C1 segment of cervical spinal cord (tissue), 14 donors: ENCODE measurements at regions not wholly inside any gene's neighbourhood (a gene's known extent, or its start where the extent isn't known, plus 50 kb on each side); places are given as distances from the start of the nearest gene placed in this dataset.

ENCODE experiments used
- DNase-seq, 14 donors: peaks; one replicate each; lab custom pipeline; 2025; lab: John Stamatoyannopoulos, UW

DNA sequence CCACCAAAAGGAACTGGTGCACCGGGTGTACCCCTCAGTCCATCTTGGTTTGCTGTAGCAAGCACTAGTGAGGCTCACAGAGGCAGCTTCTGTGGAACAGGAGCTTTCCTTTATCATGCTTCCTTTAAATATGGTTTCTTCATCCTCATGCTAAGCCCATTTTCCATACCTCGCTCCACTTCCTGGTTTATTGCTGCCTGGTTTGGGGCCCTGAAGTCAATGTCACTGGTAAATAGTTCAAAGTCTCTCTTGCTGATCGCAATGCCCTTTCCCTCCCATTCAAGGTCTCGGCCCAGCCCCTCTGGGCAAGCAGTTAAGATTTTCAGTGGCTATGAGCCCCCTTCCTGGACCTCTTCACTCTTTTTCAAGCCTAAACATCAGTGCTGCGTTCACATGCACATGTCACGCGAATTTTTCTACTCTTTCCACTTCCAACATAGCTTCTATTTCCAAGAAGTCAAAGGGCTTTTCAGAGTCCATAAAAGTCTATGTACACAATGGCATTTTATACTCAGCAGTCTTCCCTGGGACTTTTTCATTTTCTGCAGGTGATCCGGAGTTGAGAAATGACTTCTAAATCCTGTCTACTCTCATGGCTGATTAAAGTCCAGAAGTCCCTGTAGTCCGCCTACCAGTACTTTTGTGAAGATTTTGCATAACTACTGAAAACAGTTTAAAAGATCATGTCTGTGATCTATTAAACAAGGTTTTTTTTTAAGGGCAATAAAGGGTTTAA, 323.8 kb upstream of the ZFHX3 start:
- no peak for DNase-seq

DNA sequence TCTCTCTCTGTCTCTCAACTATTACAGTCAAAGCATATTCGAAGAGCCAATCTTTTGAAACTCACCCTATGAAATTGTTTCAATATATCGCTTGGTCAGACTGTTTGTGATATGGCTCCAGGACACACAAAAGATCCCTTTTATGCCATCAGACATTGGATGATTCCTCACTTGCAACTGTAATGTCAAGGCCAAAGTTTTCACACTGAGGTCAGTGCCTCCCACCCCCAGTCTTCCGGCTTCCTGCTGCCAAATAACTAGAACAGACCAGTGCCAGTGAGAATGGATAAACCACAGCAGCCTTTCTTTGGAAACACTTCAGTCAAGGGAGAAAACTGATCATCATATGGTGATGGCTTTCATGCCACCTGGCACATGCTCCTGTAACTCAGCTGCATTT, 321.9 kb upstream of the ZFHX3 start:
- no peak for DNase-seq

DNA sequence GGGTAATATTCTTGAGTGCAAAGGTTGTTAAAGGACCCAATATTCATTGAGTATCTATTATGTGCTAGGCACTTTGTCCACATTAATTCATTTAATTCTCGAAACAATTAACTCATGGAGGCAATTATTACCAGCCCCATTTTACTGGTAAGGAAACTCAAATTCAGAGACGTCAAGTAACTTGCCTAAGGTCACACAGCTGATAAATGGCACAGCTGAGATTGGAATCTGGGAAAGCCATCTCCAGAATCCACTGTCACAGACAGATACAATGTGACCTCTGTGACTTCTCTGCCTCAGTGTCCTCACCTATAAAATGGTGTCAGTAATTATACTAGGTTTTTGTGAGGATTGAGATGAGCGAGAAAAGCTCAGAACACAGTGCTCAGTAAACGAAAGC, 320.8 kb upstream of the ZFHX3 start:
- no peak for DNase-seq

DNA sequence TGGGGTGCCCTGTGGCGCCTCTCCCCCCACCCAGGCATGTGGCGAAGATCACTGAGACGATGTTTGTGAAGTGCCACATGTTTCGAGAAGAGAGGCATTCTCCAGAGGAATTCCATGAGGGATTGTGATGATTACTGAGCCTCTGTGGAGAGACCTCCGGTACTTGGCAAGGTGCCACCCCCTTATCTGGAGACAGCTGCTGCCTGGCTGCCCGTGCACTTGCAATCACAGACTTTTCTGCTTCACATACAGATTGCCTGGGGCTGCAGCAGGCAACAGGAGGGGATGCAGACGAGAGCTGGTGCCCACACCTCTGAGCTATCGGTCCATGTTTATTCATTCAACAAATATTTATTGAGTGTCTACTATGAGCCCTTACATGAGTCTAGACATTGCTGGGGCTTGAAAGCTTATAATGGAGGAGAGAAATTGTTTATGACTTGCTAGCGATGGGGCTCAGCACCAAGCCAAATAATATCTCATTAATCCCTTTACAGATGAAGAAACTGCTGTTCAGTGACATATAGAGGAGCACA, 317.2 kb upstream of the ZFHX3 start:
- DNase-seq, result no peak

DNA sequence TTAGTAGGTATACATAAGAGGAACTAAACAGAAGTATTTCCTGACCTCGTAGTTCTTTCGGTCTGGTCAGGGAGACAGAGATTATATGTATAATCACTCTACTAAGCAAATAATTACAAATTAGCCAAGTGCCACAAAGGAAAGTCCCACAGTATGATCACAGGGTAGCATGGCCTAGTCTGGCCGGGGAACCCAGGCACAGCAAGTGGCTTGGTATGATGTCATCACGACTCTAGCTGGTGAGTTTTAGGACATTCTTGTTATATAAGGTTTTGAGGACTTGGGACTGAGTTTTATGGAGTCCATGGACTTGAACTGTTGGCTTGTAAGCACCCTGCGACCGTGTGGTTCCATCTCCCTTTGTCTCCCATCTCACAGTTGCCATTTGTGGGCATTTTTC, 316.5 kb upstream of the ZFHX3 start:
- no peak for DNase-seq

DNA sequence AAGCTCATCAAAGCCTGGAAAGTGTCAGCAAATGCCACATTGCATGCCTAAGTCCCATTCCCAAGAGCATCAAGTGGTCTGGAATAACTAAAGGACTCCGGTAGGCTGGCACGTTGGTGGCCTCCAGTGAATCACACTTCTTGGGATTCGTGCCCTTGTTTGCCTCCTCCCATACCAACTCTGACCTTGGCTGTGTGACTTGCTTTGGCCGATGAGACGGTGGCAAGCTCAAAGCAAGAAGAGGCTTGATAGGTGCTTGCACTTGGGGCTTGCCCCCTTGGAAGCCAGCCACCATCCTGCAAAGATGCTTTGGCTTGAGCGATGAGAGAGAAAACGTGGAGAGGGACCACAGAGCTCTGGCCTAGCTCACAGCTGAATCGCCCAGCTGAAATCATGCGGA, 313.1 kb upstream of the ZFHX3 start:
- DNase-seq, result no peak

DNA sequence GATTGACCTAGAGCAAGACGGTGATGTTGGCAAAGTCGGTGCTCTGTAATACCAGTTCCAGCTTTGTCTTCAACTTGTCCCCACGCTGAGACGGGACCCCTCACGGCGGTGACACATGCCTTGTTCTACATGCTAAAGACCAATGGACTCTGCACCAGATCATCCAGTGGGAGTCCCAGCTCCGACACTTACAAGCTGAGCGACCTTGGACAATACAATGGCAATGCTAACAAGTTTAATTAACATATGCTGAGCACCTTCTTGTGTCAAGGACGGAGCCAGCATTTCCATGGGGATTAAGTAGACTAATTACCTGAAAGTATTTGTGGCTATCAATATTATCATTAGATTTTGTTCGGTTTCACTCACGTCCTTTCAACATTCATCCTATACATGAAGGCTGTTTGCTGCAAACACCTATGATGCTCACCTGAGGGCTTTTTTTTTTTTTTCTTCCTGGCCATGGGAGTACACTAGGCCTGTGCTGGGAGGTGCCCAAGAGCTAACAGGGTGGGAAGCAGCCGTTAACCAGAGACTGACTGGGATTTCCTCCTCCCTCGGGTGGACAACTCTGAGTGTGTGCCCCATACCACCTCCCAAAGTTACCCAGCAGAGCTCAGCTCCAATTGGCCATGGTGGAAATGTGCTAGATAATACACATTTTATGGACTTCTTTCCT, 308.6 kb upstream of the ZFHX3 start:
- no peak for DNase-seq

DNA sequence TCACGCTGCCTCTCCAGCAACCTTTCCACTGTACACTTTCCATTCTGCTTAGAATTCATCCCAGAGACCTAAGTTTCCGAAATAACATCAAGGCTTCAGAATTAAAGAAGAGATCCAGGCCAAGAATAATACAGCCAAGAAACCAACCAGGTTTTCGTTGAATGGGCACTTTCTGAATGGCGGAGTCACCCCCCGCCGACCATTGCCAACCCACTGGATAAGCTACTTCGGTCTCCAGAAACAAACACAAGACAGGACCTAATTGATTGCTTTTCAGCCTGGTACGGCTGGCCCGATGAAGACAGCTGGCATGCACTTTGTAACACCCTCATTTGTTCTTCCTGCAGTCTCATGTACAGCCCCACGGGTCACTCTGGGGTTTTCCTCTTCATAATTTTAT, 308.1 kb upstream of the ZFHX3 start:
- no peak for DNase-seq

DNA sequence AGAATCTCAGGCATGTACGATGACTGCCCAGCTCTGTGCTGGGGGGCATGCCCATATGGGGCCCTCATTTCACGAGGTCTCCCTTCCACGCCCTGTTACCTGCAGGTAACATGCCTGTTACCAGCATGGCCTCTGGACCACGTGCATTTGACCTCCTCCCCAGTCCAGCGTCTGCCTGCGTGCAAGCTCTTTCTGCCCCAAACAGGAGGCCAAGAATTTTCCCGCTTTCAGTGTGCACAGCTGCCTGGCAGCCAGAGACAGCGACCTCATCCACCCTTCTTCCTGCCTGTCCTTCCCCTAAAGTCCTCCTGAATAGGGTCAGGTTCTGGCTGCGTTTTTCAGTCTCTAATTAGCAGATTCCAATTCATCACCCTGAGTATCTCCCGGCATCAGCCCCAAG, 306.5 kb upstream of the ZFHX3 start:
- DNase-seq, result no peak

DNA sequence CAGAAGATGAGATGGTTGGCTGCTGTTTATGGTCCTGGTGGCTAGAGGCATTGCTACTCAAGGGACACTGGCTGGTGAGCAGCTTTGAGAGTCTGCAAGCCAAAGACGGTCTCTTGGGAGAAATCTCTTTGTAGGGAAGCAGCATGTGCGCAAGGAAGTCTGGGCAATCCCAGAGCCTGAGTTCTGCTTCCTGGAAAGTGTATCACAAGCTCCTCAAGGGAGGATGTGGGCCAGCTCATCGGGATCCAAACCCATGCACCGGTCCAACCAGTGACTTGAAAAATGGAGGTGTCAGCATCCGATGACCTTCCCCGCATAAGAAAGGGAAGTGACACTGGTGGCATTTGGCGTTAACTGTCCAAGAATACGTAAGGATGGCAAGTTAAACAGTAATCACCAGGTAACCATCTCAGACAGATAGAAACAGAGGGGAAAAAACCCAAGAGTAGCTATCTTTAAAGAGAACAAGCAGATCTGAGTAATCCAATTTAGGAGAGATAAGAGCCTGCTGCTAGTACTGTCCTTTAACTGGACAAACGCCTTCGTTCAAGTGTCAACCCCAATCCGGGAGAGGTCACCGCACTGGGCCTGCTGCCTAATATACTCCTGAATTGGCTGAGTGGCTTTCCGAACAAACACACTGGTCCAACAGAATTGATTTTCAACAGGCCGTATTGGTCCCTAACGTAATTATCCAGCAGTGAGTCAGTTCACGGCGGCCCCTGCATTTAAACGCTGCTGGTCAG, 303.0 kb upstream of the ZFHX3 start:
- no peak for DNase-seq

DNA sequence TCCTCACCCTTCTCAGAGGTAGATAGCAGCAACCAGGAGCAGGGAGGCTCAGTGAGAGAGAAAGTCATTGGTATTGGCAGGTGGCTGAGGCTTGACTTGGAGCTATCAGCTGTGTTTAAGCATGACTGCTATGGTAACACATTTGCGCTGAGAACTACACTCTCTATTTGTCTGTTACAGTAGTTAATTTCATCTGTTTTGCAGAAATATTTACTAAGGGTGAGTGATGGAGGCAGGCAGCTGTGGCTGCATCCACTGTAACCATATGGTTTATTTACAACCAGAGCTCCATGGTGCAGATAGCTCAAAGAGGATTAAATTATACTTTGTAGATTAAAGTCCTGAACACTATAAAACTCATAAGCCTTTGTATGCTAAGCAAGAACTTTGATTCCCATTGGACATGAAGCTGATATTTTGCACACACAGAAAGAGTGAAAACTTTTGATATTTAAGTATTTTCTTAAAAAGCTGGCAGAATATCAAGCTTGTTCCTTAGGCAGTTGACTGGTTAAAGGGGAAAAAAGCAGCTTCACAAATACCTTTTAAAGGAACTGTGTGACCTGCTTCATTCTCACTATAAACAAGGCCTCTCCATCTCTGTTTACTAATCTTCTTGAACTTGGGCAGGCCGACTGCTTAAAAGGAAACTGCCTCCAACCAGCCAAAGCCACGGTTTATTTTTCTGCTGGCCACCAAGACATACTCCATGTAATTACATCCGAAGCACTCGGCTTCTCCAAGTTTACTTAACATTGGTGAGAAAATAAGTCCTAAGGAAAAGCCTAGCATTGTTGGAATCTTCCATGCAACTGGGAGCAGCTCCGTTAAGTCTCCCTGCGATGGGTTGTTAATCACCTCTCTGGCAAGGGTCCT, 299.8 kb upstream of the ZFHX3 start:
- DNase-seq, result no peak

DNA sequence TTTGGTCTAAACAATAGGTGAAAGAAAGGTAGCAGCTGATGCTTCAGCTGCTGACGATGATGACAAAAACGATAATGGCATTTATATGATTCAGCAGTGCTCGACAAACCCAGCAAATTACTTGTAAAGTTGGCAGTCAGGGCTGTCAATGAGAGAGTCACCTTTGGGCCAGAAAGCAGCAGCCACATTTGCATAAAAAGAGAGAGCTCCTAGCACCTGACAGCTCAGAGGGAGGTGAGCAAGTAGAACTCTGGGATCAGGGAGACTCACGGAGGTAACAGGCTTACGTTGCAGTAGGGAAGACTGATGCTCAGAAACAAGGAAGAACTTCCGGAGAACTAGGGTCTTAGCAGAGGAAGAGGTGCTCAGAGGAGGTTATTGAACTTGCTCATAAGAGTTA, 291.9 kb upstream of the ZFHX3 start:
- no peak for DNase-seq

DNA sequence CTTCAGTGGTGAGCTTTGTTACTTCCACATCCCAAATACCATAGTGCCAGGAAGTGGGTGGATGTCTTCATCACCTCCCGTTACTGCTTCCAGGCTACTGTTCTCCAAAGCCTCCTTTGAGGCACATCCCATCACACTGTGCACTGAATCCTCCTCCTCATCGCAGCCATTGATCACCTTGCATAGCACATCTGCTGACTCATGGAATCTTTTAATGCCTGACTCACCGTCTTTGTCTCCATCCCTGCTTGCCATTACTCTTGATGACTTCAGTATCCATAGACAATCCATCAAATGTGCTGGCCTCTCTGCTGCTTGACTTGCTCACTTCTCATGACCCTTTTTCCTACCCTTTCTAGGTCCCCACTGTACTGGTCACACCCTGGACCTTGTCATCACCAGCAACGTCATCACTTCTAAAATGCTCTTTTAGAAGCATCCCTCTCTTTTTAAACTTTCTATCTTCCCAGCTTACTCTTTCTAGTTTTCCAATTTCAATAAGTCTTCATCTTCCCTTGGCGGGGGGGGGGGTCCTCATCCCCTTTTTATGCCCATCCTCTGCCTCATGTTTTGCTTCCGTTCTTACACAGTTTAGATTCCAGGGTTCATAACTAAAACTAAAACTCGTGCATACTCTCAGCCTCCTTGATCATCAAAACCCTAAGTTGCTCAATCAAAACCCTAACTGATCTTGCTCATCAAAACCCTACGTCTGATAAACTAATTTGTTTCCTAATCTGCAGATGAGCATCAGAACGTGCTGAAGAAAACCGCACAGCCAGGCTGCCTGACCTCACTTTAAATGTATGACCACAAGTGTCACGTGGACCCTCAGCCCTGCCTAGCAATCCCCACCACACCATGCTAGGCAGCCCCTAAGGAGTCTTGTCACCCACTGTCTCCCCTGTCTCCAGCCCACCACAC, 289.7 kb upstream of the ZFHX3 start:
- no peak for DNase-seq

DNA sequence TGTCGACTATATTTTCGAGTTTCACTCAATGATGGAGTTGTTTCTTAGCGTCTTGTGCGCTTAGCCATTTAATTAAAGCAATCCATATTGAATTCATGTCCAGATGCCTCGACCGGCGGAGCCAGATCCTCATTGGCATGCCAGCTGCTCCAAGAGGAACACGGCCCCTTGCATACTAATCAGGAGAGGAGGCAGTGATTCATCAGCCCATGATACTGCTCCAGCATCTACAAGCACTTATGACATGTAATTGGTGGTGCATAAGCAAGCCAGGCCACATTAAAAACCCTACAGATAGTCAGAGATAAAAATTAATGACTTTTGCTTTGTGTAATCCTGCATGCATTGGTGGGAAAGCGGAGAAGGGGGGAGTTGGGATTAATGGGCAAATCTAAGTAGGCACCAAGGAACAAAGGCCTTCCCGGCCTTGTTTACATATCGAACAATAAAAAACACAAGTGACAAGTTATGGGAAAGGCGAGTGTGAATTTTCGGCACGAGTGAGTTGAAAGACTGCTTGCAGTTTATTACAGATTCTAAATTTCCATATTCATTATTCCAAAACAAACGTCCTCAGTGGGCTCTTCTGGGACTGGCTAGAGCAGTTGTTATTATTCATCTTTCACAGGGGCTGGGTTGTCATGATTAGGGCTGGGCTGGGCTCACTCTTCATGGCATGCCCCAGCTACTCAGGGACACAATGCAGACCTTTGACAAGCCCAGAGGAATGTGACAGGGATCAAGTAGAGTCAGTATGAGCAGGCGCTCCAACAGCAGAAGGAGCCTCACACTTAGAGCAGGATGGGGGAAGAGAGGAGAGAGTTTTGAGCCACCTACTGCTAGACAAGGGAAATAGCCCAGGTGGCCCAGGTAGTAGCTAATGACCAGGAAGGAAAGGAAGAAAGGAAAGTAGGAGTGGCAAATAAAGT, 281.7 kb upstream of the ZFHX3 start:
- peak in 11 of 14 donors; percentile 1 to 64 (median 30) for DNase-seq

DNA sequence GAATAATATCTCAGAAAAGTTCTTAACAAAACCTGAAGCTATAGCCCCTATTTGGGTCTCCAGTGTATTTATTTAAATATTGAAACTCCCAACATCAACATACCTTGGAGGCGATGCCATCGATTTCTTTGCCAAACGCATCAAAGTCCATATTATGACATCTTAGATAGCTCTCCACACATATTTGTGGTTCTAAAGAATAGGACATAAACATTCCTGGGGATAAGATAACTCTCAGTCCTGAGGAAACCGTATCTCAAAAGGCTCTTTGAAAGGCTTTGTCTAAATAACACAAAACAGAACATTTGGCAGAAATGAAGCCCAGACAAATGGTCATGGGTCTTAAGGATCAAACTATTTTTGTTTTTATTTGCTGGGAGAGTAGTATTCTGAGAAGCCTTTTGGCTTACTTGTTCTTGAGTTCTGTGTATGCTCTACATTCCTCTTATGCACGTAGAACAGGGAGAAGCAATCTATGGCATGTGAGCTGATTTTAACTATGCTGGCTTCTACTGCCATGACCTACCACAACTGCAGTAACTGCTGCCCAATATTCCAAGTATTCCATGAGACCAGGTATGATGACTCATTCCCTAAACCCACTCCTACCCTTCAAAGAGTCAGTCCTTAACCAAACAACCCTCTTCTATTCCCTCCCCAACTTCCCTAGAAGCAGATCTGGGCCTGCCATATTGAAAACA, 279.0 kb upstream of the ZFHX3 start:
- DNase-seq, result no peak

DNA sequence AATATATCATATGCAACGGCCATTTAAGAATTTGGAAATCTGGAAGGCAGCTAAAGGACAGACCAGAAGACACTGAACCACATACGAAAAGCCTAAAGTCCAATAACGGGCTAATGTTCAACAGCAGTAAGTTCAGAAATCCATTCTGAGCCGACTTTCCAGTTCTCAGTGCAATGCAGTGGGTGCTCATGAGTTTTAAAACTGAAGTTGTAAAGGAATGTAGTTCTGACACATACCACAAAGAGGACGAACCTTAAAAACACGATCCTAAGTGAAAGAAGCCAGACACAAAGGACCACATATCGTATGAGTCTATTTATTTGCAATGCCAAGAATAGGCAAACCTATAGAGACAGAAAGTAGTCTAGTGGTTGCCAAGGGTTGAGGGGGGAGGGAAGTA, 278.3 kb upstream of the ZFHX3 start:
- DNase-seq, result no peak

DNA sequence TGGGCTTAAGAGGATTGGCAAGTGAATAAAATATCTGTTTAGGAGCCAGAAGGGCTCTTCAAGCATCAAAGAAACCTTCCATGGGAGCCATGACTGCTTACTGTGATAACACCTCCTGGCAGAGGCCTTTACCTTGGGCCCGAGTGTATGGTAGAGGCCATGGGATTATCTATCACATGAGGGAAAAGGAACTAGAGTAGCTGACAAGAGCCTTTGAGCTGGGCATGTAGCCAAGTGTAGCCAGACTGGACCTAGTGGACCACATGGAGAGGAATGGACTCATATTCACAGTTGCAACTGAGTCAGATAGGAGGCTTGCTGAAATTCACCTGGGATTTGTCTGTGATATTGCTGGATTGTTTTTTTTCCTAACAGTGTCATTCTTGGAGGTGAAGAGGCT, 276.0 kb upstream of the ZFHX3 start:
- peak in 2 of 14 donors; percentile 6 to 17 for DNase-seq

DNA sequence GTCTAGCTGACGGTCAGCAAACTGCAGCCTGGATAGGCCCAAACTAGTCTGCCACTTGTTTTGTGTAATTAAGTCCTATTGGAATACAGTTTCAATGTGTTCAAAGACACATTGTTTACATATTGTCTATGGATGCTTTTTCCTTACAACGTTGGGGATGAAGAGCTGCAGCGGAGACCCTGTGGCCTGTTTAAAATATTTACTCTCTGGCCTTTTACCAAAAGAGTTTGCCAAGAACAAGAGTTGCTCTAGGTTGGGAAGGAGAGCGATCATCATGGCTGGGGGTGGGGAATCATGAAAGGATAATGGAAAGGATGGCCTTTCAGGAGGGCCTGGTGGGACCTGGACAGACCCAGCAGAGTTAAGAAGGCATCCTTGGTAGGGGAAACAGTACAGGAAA, 274.9 kb upstream of the ZFHX3 start:
- no peak for DNase-seq

DNA sequence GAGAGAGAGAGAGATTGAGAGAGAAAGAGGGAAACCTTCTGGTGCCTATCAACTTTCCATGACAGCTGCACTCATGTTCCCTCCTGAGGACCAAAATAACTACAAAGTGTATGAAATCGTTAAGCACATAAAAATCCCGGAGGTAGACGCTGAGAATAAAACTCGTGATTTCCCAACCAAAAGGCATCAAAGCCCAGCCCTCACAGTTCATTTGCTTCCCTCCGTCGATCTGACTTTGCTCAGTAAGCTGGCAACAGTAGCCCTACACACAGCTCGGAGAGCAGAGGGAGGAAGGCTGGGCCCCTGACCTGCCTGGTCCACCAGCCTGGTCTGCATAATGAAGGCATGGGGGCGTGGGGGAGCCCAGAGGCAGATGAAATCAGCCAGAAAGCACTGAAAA, 273.9 kb upstream of the ZFHX3 start:
- no peak for DNase-seq
